Small intestine (tissue), 7 donors: ENCODE measurements at regions not wholly inside any gene's neighbourhood (a gene's known extent, or its start where the extent isn't known, plus 50 kb on each side); places are given as distances from the start of the nearest gene placed in this dataset.
"Not testable (repeated sequence)": the region's sequence is repeated elsewhere in the genome, so short reads cannot be mapped to it uniquely, and the experiment has no call there.

Experiments
- DNase-seq, 2 donors: peaks; one replicate each; pipeline versions ENCODE4 v3.0.0 to v3.0.0-alpha.2; 2013
- FAIRE-seq: peaks from 2 replicates; lab custom pipeline; 2012; peaks lifted over from hg19 to GRCh38; lab: Jason Lieb, UNC
- H3K27ac ChIP-seq, 3 donors: one replicate each; pipeline ENCODE4 v1.5.1; 2013; ENCODE audit warnings: low read length in 2 of 3, mild to moderate bottlenecking in 2 of 3, control low read depth in 1 of 3, inconsistent platforms in 1 of 3, low read depth in 1 of 3, moderate library complexity in 1 of 3
- H3K27me3 ChIP-seq, 3 donors: one replicate each; pipeline ENCODE4 v1.6.1; 2013; ENCODE audit warnings: low read length in 3 of 3, inconsistent platforms in 1 of 3; ENCODE audit not compliant: control insufficient read depth in 3 of 3, insufficient read depth in 3 of 3
- H3K36me3 ChIP-seq, 3 donors: one replicate each; pipeline ENCODE4 v1.6.1; 2013; ENCODE audit warnings: low read length in 3 of 3, inconsistent platforms in 1 of 3, low read depth in 1 of 3, mild to moderate bottlenecking in 1 of 3, moderate library complexity in 1 of 3; ENCODE audit not compliant: control insufficient read depth in 3 of 3, insufficient read depth in 2 of 3
- H3K4me1 ChIP-seq, 3 donors: one replicate each; pipeline ENCODE4 v1.6.1; 2013; ENCODE audit warnings: low read length in 2 of 3, inconsistent platforms in 1 of 3, low read depth in 1 of 3, mild to moderate bottlenecking in 1 of 3, moderate library complexity in 1 of 3; ENCODE audit not compliant: control insufficient read depth in 3 of 3, insufficient read depth in 2 of 3
- H3K4me3 ChIP-seq, 3 donors: one replicate each; pipeline ENCODE4 v1.5.1; 2013; ENCODE audit warnings: low read length in 3 of 3, control low read depth in 1 of 3, inconsistent platforms in 1 of 3, low read depth in 1 of 3, mild to moderate bottlenecking in 1 of 3, moderate library complexity in 1 of 3
- H3K9me3 ChIP-seq, 2 donors: one replicate each; pipeline ENCODE4 v1.6.1; 2013; ENCODE audit warnings: low read depth in 1 of 2, low read length in 1 of 2; ENCODE audit not compliant: control insufficient read depth in 2 of 2, insufficient read depth in 1 of 2
- WGBS, 3 donors: extraction: QIAGEN DNeasy Blood & Tissue Kit; methylation state at CpG; one replicate each; pipeline ENCODE4 v1.1.7; 2013; 5-methylcytosine and 5-hydroxymethylcytosine counted together
- donor health status: healthy with polysubstance abuse.
- donor health status: control.
- donor health status: control.
- donor health status: Bipolar disorder and iron deficiency.
- donor health status: healthy.

DNA sequence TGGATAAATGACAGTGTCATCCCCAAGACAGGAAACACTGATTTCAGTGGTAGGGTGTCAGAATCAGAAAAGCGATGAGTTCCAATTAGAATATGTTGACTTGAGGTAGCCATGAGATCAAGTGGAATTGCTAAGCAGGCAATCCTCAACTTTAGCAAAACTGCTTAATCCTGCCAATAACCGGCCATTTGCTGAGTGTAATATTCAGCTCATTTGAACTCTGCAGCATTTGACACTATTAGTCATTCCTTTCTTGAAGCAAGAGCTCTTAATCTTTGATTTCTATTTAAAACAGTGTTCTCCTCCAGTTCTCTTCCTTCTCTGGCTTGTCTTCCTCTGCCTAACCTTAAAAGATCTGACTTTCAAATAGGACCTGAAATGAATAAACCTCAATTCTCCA, 68.7 kb upstream of the DCLK2 start:
- WGBS, 3 donors: 86 to 92% (median 89%) methylated on average over 2 of the region's 2 CpGs
- no peaks in the 10 kb centered on the region for H3K9me3 ChIP-seq
- no peaks in the 10 kb centered on the region for H3K4me1 ChIP-seq
- no peaks in the 10 kb centered on the region for H3K36me3 ChIP-seq
- H3K27me3 ChIP-seq: no peaks in the 10 kb centered on the region
- no peak overlapping the region for H3K4me3 ChIP-seq
- DNase-seq (no peak), FAIRE-seq (no peak)
- H3K27ac ChIP-seq: no peak overlapping the region

DNA sequence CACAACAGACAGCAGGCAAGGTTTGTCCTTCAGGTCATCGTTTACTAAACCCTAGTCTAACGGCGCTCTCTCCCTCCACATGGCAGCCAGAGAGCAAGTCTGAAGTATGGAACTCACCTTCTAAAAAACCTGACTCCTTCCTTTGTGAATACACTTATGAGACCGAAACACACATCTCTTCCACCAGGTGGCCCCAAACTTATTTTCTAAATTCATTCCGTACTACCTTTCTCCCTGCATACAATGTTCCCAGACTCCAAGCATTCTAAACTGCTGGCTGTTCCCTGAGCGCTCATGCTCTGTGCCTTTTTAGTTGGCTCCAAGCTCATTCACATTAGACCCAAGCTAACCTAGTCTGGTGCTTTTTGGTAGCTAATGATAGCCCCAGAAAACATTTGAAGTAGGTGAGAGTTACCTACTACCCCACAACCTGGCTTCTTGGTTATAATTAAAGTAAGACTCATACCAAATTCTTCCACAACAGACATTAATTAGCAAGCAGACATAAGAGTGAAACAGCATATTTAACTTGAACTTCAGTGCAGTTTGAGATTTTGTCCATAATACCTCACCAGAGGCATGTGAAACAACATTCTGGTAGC, 67.6 kb upstream of the DCLK2 start:
- FAIRE-seq (no peak), DNase-seq (peak; percentile 38 to 40)
- Histone ChIP-seq H3K9me3 (no peaks in the 10 kb centered on the region), H3K4me1 (no peaks in the 10 kb centered on the region), H3K27me3 (peaks cover 0 to 2% (median 0%) of the 10 kb centered on the region in 3 donors), H3K4me3 (no peak overlapping the region), H3K27ac (no peak overlapping the region), H3K36me3 (no peaks in the 10 kb centered on the region)
- 20 to 40% (median 26%) methylated on average over 6 of the region's 6 CpGs for WGBS, 3 donors

DNA sequence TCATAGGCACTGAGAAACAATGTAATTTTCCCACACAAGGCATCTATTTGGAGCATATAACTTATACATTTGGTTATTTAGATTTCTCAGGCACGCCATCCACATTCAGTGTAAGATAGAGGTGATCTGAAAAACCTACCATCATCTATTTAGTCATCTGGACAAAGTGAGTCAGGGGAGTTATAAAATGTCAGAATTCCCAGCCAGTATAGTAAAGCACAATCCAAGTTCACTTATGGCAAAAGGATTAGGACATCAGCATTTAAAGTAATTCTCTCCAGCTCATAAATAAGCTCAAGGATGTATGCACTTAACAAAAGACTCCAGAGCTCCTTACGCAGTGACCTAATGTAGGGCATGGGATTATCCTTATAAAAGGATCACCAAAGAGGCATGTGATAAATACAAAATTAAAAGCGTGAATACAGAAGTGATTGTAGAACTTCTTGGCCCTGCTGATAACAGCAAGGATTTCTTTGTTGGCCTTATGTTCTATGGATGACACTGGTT, 65.3 kb upstream of the DCLK2 start:
- Histone ChIP-seq H3K27me3 (peaks cover 0 to 2% (median 0%) of the 10 kb centered on the region in 3 donors), H3K4me1 (no peaks in the 10 kb centered on the region), H3K36me3 (no peaks in the 10 kb centered on the region), H3K27ac (no peak overlapping the region), H3K4me3 (no peak overlapping the region), H3K9me3 (no peaks in the 10 kb centered on the region)
- 85 to 92% (median 91%) methylated on average over 3 of the region's 3 CpGs for WGBS, 3 donors
- FAIRE-seq (no peak), DNase-seq (no peak)

DNA sequence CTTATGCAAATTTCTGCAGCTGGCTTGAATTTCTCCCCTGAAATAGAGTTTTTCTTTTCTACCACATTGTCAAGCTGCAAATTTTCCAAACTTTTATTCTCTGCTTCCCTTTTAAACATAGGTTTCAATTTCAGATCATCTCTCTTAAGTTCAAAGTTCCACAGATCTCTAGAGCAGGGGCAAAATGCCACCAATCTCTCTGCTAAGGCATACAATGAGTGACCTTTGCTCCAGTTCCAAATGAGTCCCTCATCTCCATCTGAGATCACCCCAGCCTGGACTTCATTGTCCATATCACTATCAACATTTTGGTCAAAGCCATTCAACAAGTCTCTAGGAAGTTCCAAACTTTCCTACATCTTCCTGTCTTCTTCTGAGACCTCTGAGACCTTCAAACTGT, 62.3 kb upstream of the DCLK2 start:
- H3K4me3 ChIP-seq, H3K27me3 ChIP-seq, H3K27ac ChIP-seq, H3K9me3 ChIP-seq, H3K4me1 ChIP-seq, DNase-seq, H3K36me3 ChIP-seq, FAIRE-seq: not testable (repeated sequence)

DNA sequence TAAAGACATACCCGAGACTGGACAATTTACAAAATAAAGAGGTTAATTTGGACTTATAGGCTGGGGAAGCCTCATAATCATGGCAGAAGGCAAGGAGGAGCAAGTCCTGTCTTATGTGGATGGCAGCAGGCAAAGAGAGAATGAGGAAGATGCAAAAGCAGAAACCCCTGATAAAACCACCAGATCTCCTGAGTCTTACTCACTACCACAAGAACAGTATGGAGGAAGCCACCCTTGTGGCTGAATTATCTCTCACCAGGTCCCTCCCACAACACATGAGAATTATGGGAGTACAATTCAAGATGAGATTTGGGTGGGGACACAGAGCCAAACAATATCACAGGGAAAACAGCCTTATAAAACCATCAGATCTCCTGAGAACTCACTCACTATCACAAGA, 61.6 kb upstream of the DCLK2 start:
- not testable (repeated sequence) for H3K36me3 ChIP-seq, H3K4me3 ChIP-seq, H3K4me1 ChIP-seq, DNase-seq, H3K27ac ChIP-seq, H3K27me3 ChIP-seq, H3K9me3 ChIP-seq, FAIRE-seq
- WGBS, 3 donors: 88 to 100% (median 92%) methylated on average over 1 of the region's 1 CpG

DNA sequence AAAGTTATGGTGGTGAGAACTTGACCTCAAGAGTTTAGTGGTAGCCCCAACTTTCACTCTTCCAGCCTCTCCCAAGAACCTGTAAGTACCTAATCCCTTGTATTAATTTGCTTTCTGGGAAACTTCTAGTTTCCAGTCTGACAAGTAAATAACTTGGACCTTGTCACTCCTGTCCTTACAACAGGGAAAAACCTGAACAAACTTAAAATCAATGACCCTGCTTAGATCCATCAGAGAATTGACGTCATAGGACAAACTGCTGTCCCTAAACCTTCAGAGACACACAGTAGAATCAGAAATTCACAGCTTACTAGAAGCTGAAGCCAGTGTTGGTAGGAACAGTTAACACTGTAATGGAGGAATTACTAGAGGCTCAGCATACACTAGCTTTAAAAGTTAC, 60.0 kb upstream of the DCLK2 start:
- no peaks in the 10 kb centered on the region for H3K9me3 ChIP-seq
- H3K36me3 ChIP-seq: no peaks in the 10 kb centered on the region
- FAIRE-seq (no peak), DNase-seq (no peak)
- no peaks in the 10 kb centered on the region for H3K4me1 ChIP-seq
- H3K27me3 ChIP-seq: peaks cover 0 to 2% (median 0%) of the 10 kb centered on the region in 3 donors
- 24 to 80% (median 67%) methylated on average over 1 of the region's 1 CpG for WGBS, 3 donors
- H3K27ac ChIP-seq: no peak overlapping the region
- no peak overlapping the region for H3K4me3 ChIP-seq

DNA sequence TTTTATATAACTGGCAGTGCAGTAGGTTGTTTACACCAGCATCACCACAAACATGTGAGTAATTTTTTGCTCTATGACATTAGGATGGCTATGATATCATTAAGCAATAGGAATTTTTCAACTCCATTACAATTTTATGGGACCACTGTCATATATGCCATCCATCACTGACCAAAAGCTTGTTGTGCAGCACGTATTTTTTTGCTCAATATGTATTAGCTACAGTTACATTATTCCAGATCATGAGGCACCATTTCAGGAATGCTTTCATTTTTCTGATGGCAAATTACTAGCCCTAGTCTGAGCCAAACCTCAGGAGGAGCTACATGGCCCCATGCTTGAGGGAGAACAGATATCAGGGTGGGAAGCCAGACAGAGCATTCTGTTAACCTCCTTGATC, 56.8 kb upstream of the DCLK2 start:
- no peak for FAIRE-seq
- 78 to 83% (median 82%) methylated on average over 1 of the region's 1 CpG for WGBS, 3 donors
- no peaks in the 10 kb centered on the region for H3K27me3 ChIP-seq

DNA sequence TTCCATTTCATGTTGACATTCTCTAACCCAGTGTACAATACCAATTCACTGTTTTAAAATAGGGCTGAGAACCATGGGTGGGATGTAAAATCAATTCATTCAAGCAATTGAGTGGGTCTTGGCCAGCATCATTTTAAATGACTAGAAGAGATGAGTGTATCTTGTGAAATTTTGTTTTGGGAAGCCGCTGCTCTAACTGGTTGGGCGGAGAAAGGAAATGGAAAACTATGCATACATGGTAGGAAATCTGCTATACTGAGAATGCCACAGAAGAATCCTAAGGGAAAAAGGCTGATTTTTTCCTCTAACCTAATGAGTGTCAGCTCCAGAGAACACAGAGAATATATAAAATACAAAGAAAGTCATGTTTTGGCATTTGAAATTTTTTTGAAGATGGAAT, 54.8 kb upstream of the DCLK2 start:
- Histone ChIP-seq H3K36me3 (no peaks in the 10 kb centered on the region), H3K27me3 (no peaks in the 10 kb centered on the region), H3K27ac (no peak overlapping the region), H3K4me1 (no peaks in the 10 kb centered on the region), H3K4me3 (no peak overlapping the region), H3K9me3 (peaks cover 2 to 14% of the 10 kb centered on the region in 2 donors)
- DNase-seq (no peak), FAIRE-seq (no peak)
- WGBS, 3 donors: 80 to 94% (median 93%) methylated on average over 2 of the region's 2 CpGs

More for the DNA sequence above, 56.8 kb upstream of the DCLK2 start:
- DNase-seq: no peak
- Histone ChIP-seq H3K36me3 (no peaks in the 10 kb centered on the region), H3K4me1 (no peaks in the 10 kb centered on the region), H3K27ac (no peak overlapping the region), H3K4me3 (no peak overlapping the region), H3K9me3 (no peaks in the 10 kb centered on the region)

DNA sequence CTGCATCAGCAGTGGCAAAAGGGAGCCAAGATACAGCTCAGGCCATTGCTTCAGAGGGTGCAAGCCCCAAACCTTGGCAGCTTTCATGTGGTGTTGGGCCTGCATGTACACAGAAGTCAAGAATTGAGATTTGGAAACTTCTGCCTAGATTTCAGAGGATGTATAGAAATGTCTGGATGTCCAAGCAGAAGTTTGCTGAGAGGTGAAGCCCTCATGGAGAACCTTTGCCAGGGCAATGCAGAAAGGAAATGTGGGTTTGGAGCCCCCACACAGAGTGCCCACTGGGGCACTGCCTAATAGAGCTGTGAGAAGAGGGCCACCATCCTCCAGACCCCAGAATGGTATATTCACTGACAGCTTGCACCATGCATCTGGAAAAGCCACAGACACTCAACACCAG, 51.3 kb upstream of the DCLK2 start:
- FAIRE-seq, H3K36me3 ChIP-seq, H3K4me1 ChIP-seq: not testable (repeated sequence)

More for the DNA sequence above, 51.3 kb upstream of the DCLK2 start:
- not testable (repeated sequence) for H3K27me3 ChIP-seq, DNase-seq, H3K27ac ChIP-seq, H3K4me3 ChIP-seq
- peaks cover 2 to 14% of the 10 kb centered on the region in 2 donors for H3K9me3 ChIP-seq
